Keratinocyte (primary cell): ENCODE measurements at regions not wholly inside any gene's neighbourhood (a gene's known extent, or its start where the extent isn't known, plus 50 kb on each side); places are given as distances from the start of the nearest gene placed in this dataset.

Experiments used
- DNase-seq: peaks from one replicate; pipeline ENCODE4 v3.0.0-alpha.2; 2011; ENCODE audit warnings: low read depth, missing footprints, low spot score
- FAIRE-seq: peaks from 2 replicates; lab custom pipeline; 2011; peaks lifted over from hg19 to GRCh38; lab: Jason Lieb, UNC
- H2AFZ ChIP-seq: 2 replicates; pipeline ENCODE4 v1.6.0; 2012; ENCODE audit warnings: low read length, control low read depth, inconsistent platforms; ENCODE audit not compliant: control insufficient read depth
- H3K27ac ChIP-seq: 2 replicates; pipeline ENCODE4 v1.5.1; 2011; ENCODE audit warnings: low read length; ENCODE audit not compliant: control insufficient read depth, insufficient read depth
- H3K27me3 ChIP-seq: 3 replicates; pipeline ENCODE4 v1.6.0; 2011; ENCODE audit warnings: low read length; ENCODE audit not compliant: control insufficient read depth, insufficient read depth; ENCODE audit errors: extremely low read depth
- H3K36me3 ChIP-seq, 2 experiments: 2 replicates in 1 of 2; 3 replicates in 1 of 2; pipeline ENCODE4 v1.5.1; 2011; ENCODE audit warnings: low read length in 2 of 2, mild to moderate bottlenecking in 1 of 2; ENCODE audit not compliant: control insufficient read depth in 2 of 2, insufficient read depth in 2 of 2; ENCODE audit errors: extremely low read depth in 1 of 2
- H3K4me1 ChIP-seq: 3 replicates; pipeline ENCODE4 v1.5.1; 2011; ENCODE audit warnings: low read length; ENCODE audit not compliant: control insufficient read depth, insufficient read depth; ENCODE audit errors: extremely low read depth
- H3K4me2 ChIP-seq: 3 replicates; pipeline ENCODE4 v1.6.0; 2011; ENCODE audit warnings: low read depth, low read length; ENCODE audit not compliant: control insufficient read depth, insufficient read depth; ENCODE audit errors: extremely low read depth
- H3K4me3 ChIP-seq, 3 experiments: fragments of 200-600 bp in 1 of 3; sonication (generic) in 1 of 3; 2 replicates in 2 of 3; 3 replicates in 1 of 3; pipeline ENCODE4 v1.5.1; 2011 to 2016; ENCODE audit warnings: low read length in 3 of 3, mild to moderate bottlenecking in 3 of 3, control low read depth in 2 of 3, inconsistent platforms in 1 of 3, low read depth in 1 of 3, mixed read lengths in 1 of 3, mixed run types in 1 of 3, moderate library complexity in 1 of 3; ENCODE audit not compliant: control insufficient read depth in 2 of 3, insufficient read depth in 2 of 3; ENCODE audit errors: extremely low read depth in 1 of 3
- H3K79me2 ChIP-seq: 2 replicates; pipeline ENCODE4 v1.6.0; 2012; ENCODE audit warnings: low read length; ENCODE audit not compliant: control insufficient read depth, insufficient read depth
- H3K9ac ChIP-seq: 3 replicates; pipeline ENCODE4 v1.6.0; 2011; ENCODE audit warnings: low read length; ENCODE audit not compliant: control insufficient read depth, insufficient read depth; ENCODE audit errors: extremely low read depth
- H3K9me1 ChIP-seq: 3 replicates; pipeline ENCODE4 v1.6.0; 2011; ENCODE audit warnings: low read length; ENCODE audit not compliant: control insufficient read depth, insufficient read depth; ENCODE audit errors: extremely low read depth
- H3K9me3 ChIP-seq: 2 replicates; pipeline ENCODE4 v1.5.1; 2012; ENCODE audit warnings: low read depth, low read length; ENCODE audit not compliant: control insufficient read depth
- H4K20me1 ChIP-seq: 3 replicates; pipeline ENCODE4 v1.6.0; 2011; ENCODE audit warnings: low read length; ENCODE audit not compliant: control insufficient read depth, insufficient read depth; ENCODE audit errors: extremely low read depth
- EZH2 ChIP-seq: IDR thresholded peaks from one replicate; pipeline ENCODE4 v1.6.1; 2012; ENCODE audit warnings: inconsistent platforms, mild to moderate bottlenecking, low read length, moderate library complexity
- dilution Hi-C: fragments of 300-500 bp; cut with MboI; formaldehyde crosslinking; loops from one replicate; pipeline ENCODE4 v1.7.0; 2020; ENCODE audit warnings: low sequenced_read_pairs; ENCODE audit not compliant: extremely low pct_ligation_motif_present
- TF ChIP-seq, protein P1 (sequence below), 3 experiments: IDR thresholded peaks in 1 of 3; conservative IDR thresholded peaks in 1 of 3; optimal IDR thresholded peaks in 1 of 3; 2 replicates in 2 of 3; 3 replicates in 1 of 3; pipeline versions ENCODE3 to v1.5.1; 2011; ENCODE audit warnings: low read length in 3 of 3, mild to moderate bottlenecking in 3 of 3, moderate library complexity in 2 of 3, control low read depth in 1 of 3, inconsistent platforms in 1 of 3; ENCODE audit not compliant: insufficient read depth in 2 of 3; ENCODE audit errors: extremely low read depth in 1 of 3

DNA sequence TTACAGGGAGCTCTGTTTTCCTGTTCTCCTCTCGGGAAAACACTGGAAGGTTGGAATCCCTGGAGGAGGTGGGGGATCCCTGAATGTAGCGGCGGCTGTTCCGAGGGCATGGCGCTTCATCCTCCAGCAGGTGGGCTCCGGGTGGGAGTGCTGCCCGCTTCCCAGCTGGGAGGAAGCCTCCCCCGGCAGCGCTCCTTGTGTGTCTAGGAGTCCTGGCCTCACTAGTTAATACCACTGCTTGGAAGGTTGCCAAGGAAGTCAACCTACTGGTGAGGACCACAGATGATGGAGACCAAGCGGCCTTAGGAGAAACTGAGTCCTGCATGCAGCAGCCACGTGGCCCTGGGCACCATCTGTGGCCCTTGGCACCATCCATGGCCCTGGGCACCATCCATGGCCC is 151.9 kb upstream of the PFKP start:
- dilution Hi-C loops = no loop called here
- H3K9me1 ChIP-seq = no peaks in the 10 kb centered on the region
- H3K79me2 ChIP-seq = no peaks in the 10 kb centered on the region
- no peak for TF ChIP-seq EZH2
- FAIRE-seq (no peak), DNase-seq (no peak)
- H3K4me1 ChIP-seq = no peaks in the 10 kb centered on the region
- no peak overlapping the region for H3K27ac ChIP-seq
- no peak overlapping the region for H2AFZ ChIP-seq
- no peaks in the 10 kb centered on the region for H3K9me3 ChIP-seq
- H3K9ac ChIP-seq = no peak overlapping the region
- no peaks in the 10 kb centered on the region for H3K27me3 ChIP-seq
- H3K36me3 ChIP-seq = no peaks in the 10 kb centered on the region
- H3K4me3 ChIP-seq = no peak overlapping the region
- H3K4me2 ChIP-seq = no peak overlapping the region
- no peaks in the 10 kb centered on the region for H4K20me1 ChIP-seq

DNA sequence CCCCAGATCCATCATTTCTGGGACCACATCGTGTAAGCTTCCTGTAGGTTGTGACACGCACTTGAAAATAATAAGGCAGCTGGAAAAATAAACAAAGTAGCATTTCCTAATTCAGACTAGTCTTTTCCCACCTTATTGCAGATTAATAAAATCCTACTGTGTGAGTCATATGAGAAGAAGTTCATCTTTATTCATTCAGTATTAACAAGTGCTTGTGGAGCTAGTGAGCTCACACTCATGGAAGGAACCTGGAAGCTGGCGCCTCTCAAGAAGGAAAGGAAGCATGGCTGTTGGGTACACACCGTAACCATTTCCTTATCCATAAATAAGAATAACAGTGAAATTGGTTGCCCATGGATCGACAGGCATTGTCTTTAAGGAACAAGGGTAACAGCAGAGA is 152.6 kb upstream of the PFKP start:
- no peaks in the 10 kb centered on the region for H3K27me3 ChIP-seq
- dilution Hi-C loops = no loop called here
- no peak overlapping the region for H2AFZ ChIP-seq
- FAIRE-seq (no peak), DNase-seq (no peak)
- no peaks in the 10 kb centered on the region for H3K79me2 ChIP-seq
- no peaks in the 10 kb centered on the region for H3K9me1 ChIP-seq
- H4K20me1 ChIP-seq = no peaks in the 10 kb centered on the region
- no peaks in the 10 kb centered on the region for H3K9me3 ChIP-seq
- no peak overlapping the region for H3K27ac ChIP-seq
- no peaks in the 10 kb centered on the region for H3K4me1 ChIP-seq
- H3K4me2 ChIP-seq = no peak overlapping the region
- no peak overlapping the region for H3K4me3 ChIP-seq
- TF ChIP-seq, protein P1, sequence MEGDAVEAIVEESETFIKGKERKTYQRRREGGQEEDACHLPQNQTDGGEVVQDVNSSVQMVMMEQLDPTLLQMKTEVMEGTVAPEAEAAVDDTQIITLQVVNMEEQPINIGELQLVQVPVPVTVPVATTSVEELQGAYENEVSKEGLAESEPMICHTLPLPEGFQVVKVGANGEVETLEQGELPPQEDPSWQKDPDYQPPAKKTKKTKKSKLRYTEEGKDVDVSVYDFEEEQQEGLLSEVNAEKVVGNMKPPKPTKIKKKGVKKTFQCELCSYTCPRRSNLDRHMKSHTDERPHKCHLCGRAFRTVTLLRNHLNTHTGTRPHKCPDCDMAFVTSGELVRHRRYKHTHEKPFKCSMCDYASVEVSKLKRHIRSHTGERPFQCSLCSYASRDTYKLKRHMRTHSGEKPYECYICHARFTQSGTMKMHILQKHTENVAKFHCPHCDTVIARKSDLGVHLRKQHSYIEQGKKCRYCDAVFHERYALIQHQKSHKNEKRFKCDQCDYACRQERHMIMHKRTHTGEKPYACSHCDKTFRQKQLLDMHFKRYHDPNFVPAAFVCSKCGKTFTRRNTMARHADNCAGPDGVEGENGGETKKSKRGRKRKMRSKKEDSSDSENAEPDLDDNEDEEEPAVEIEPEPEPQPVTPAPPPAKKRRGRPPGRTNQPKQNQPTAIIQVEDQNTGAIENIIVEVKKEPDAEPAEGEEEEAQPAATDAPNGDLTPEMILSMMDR (optimal IDR thresholded peaks at IDR 0.05 in 1 of 3, IDR thresholded peaks at IDR 0.05 in 1 of 3, conservative IDR thresholded peaks at IDR 0.05 in 1 of 3; ENCODE audit: extremely low read depth in 1 of 3, insufficient read depth in 2 of 3, low read length in 3 of 3) = no peak
- TF ChIP-seq EZH2 = no peak
- H3K36me3 ChIP-seq = no peaks in the 10 kb centered on the region
- H3K9ac ChIP-seq = no peak overlapping the region

DNA sequence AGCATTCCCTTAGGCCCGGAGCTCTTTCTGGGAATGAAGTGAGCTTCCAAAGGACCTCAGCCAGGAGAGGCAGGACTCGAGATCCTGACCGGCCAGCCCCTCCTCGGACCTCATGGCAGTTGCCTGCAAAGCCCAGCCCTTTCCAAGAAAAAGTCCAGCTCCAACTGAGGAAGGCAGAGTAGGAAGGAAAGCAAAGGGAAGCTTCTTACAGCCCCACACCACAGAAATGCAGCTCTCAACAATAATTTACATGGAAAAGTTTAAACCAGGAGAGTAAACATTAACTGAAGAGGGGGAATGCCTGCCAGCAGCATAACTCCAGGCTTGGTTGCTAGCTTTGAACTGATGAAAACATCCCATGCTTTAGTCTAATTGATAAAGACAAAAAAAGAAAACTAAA is 153.9 kb upstream of the PFKP start:
- Histone ChIP-seq H2AFZ (no peak overlapping the region), H3K9ac (no peak overlapping the region), H3K36me3 (no peaks in the 10 kb centered on the region), H3K9me3 (no peaks in the 10 kb centered on the region), H4K20me1 (no peaks in the 10 kb centered on the region), H3K27ac (no peak overlapping the region), H3K27me3 (no peaks in the 10 kb centered on the region), H3K4me2 (no peak overlapping the region), H3K4me1 (no peaks in the 10 kb centered on the region), H3K9me1 (no peaks in the 10 kb centered on the region), H3K4me3 (no peak overlapping the region), H3K79me2 (no peaks in the 10 kb centered on the region)
- no peak for FAIRE-seq
- no peak for TF ChIP-seq EZH2
- TF ChIP-seq, protein P1 (optimal IDR thresholded peaks at IDR 0.05 in 1 of 3, IDR thresholded peaks at IDR 0.05 in 1 of 3, conservative IDR thresholded peaks at IDR 0.05 in 1 of 3; ENCODE audit: extremely low read depth in 1 of 3, insufficient read depth in 2 of 3, low read length in 3 of 3) = no peak
- dilution Hi-C loops = no loop called here
- no peak for DNase-seq
